Esophagus mucosa (tissue), 1 donor: ENCODE measurements at regions not wholly inside any gene's neighbourhood (a gene's known extent, or its start where the extent isn't known, plus 50 kb on each side); places are given as distances from the start of the nearest gene placed in this dataset.
"Not testable (repeated sequence)": the region's sequence is repeated elsewhere in the genome, so short reads cannot be mapped to it uniquely, and the experiment has no call there.

Experiments
- ATAC-seq: fragments of 200-7000 bp; cut with Tn5 transposase; one replicate; pipeline ENCODE4 v1.9.1; 2020
- donor health status: DM: yes; HTN: yes; CAD: no.

DNA sequence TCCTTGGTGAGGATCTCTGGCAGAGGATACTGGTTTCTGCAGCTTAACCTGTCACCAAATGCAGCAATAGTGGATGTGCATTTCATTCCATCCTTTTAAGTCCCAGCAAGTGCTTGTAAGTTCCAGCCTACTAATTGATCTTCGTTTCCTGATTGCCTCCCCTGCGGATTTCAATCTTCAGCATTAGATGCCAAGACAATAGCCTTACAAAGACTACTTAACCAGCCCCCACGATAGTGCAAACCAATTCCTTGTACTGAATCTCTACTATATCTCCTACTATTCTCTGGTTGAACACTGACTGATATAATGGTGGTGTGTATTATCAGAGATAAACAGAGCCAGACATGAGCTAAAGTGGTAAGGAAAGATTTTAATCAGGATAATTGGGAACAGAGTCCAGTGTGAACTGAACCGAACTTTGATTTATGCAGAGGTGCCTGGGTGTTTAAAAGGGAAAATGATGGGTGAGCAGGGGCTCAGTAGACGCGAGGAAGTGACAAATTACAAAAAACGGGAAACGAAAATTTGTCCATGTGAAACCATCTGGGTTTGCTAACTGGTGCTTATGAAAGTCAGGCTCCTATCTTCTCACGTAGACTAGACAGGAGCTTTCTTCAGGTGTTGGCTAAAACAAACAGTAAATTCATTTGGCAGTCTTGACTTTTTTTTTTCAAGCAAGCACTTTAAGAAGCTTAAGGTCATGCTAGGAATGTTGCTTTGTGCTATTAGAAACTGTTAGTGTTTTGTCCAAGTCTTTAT, 106.9 kb upstream of the ST8SIA4 start:
- ATAC-seq = no peak

DNA sequence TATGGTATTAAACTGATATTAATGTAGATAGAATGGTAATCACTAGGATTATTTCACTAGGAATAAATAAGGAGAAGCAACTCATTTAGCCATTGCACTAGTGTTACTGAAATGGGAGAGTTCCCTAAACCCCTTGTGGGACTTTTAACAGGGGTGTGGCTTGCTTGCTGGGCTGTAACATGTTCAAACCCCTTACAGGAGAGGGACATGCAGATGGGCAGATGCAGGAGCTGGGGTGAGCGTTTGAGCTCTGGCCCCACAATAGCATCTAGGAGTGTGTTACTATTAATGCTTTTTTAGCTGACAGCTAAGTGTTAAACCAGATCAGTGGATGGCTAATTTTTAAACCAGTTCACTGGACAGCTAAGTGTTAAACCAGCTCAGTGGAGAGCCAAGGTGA, 89.3 kb upstream of the ST8SIA4 start:
- no peak for ATAC-seq

DNA sequence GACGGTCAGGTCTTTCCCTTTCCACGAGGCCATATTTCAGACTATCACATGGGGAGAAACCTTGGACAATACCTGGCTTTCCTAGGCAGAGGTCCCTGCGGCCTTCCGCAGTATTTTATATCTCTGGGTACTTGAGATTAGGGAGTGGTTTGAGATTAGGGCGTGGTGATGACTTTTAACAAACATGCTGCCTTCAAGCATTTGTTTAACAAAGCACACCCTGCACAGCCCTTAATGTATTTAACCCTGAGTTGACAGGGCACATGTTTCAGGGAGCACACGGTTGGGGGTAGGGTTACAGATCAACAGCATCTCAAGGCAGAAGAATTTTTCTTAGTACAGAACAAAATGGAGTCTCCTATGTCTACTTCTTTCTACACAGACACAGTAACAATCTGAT, 80.5 kb upstream of the ST8SIA4 start:
- not testable (repeated sequence) for ATAC-seq

DNA sequence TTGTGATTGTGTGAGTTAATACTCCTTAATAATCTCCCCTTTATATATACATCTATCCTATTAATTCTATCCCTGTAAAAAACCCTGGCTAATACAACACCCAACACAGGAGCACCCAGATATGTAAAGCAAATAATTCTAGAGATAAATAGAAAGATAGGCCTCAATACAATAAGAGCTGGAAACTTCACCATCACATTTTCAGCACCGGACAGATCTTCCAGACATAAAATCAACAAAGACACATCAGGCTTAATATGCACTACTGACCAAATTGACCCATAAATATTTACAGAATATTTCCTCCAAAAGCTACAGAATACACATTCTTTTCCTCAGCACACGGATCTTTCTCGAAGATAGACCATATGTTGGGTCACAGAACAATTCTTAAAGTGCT, 71.0 kb upstream of the ST8SIA4 start:
- ATAC-seq = no peak

DNA sequence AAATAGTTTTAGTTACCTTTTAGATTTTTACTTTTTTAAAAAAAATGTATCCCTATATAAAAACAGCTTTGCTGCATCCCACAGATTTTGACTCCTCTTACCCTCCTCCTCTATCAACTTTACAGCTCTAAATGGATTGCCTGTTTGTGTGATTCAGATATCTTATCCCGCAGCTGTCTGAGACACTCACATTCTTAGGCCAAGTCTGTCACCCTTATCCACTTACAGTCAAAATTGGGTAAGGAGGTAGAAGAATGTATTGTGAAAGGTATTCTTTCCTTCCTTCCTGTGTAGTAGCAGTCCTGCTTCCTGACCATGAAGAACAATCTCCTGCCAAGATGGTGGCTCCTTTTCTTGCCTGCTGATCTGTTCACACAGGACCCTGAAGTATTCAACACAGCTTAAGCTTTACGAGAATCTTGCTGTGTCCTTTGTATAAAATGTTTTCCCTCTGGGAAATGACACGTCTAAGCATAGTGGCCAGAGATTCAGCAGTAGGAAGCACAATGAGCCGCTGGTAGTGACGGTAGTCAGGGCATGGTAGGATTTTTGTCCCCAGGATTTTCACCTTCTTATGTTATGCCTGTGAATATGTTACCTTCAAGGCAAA, 67.7 kb upstream of the ST8SIA4 start:
- ATAC-seq = no peak

DNA sequence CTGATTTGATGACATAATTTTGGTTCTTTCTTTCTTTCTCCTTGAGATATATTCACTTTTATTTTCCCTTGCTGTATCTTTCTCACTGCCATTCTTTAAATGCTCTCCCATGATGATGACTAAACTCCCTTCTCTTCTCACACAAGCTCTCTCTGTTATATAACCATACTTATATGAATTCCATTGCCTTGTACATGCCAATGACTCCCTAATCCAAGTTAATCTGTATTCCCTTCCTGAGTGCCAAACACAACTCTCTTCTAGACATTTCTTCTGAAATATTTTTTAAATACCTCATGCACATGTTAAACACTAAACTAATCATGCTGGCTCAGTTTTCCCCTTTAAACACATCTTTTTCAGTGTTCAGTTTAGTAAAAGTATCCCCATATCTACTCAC, 62.2 kb upstream of the ST8SIA4 start:
- no peak for ATAC-seq
